SU-DHL-6 (cell line): ENCODE measurements at regions not wholly inside any gene's neighbourhood (a gene's known extent, or its start where the extent isn't known, plus 50 kb on each side); places are given as distances from the start of the nearest gene placed in this dataset.

Experiments used
- H2AFZ ChIP-seq: fragments of 200-600 bp; sonication (generic); 2 replicates; pipeline ENCODE4 v1.6.1; 2014; ENCODE audit warnings: low read depth, mild to moderate bottlenecking, moderate library complexity, mixed read lengths, antibody characterized with exemption, low read length; ENCODE audit not compliant: severe bottlenecking
- H3F3A ChIP-seq: fragments of 200-600 bp; shearing (Covaris generic); 2 replicates; pipeline ENCODE4 v1.6.0; 2016; ENCODE audit warnings: antibody characterized with exemption, mild to moderate bottlenecking; ENCODE audit not compliant: insufficient read depth
- H3K27ac ChIP-seq: fragments of 200-600 bp; sonication (generic); 2 replicates; pipeline ENCODE4 v1.5.1; 2016; ENCODE audit warnings: low read depth, mild to moderate bottlenecking, low read length, moderate library complexity, mixed read lengths
- H3K27me3 ChIP-seq: fragments of 200-600 bp; sonication (generic), shearing (Covaris generic); 2 replicates; pipeline ENCODE4 v1.6.0; 2014; ENCODE audit warnings: mild to moderate bottlenecking, low read length
- H3K36me3 ChIP-seq: fragments of 200-600 bp; sonication (generic); 2 replicates; pipeline ENCODE4 v1.6.1; 2014; ENCODE audit warnings: mild to moderate bottlenecking, low read length, mixed read lengths
- H3K4me2 ChIP-seq: fragments of 300-600, 200-600 bp; shearing (Covaris generic), sonication (generic); 2 replicates; pipeline ENCODE4 v1.6.0; 2014; ENCODE audit warnings: low read length, low read depth, mild to moderate bottlenecking; ENCODE audit not compliant: poor library complexity, severe bottlenecking
- H3K4me3 ChIP-seq: fragments of 200-600 bp; sonication (generic); 2 replicates; pipeline ENCODE4 v1.5.1; 2014; ENCODE audit warnings: antibody characterized with exemption, low read length, mild to moderate bottlenecking, mixed read lengths; ENCODE audit not compliant: insufficient read depth, poor library complexity, severe bottlenecking
- H3K79me2 ChIP-seq: fragments of 200-600 bp; sonication (generic); 2 replicates; pipeline ENCODE4 v1.6.1; 2014; ENCODE audit warnings: mild to moderate bottlenecking, low read length, moderate library complexity; ENCODE audit not compliant: insufficient read depth
- H3K9ac ChIP-seq: fragments of 200-600 bp; sonication (generic); 2 replicates; pipeline ENCODE4 v1.7.0; 2014; ENCODE audit warnings: mild to moderate bottlenecking, low read length
- H3K9me2 ChIP-seq: fragments of 200-600 bp; sonication (generic); replicated peaks from 2 replicates; pipeline ENCODE4 v1.6.1; 2014; ENCODE audit warnings: low read length; ENCODE audit not compliant: insufficient read depth
- H3K9me3 ChIP-seq: fragments of 200-600 bp; sonication (generic); 2 replicates; pipeline ENCODE4 v1.6.1; 2014; ENCODE audit warnings: low read length, mixed read lengths; ENCODE audit not compliant: insufficient read depth
- H4K20me1 ChIP-seq: fragments of 200-600 bp; sonication (generic); 2 replicates; pipeline ENCODE4 v1.6.1; 2014; ENCODE audit warnings: low read depth, mild to moderate bottlenecking, antibody characterized with exemption, low read length, moderate library complexity, mixed read lengths
- CTCF ChIP-seq: fragments of 200-600 bp; sonication (generic); IDR thresholded peaks from one replicate; pipeline ENCODE4 v1.5.1; 2017; ENCODE audit warnings: antibody characterized with exemption, mild to moderate bottlenecking, low read length, moderate library complexity; ENCODE audit not compliant: insufficient read depth, poor library complexity, severe bottlenecking
- EZH2phosphoT487 ChIP-seq: fragments of 200-600 bp; sonication (generic), shearing (Covaris generic); conservative IDR thresholded peaks from 2 replicates; pipeline ENCODE4 v1.6.1; 2018; ENCODE audit warnings: mild to moderate bottlenecking, antibody characterized with exemption, low read length, moderate library complexity, mixed read lengths

- no peak overlapping the region for H2AFZ ChIP-seq
- no peaks in the 10 kb centered on the region for H3K9me3 ChIP-seq
- H3K4me3 ChIP-seq: no peak overlapping the region
- H4K20me1 ChIP-seq: no peaks in the 10 kb centered on the region
- no peaks in the 10 kb centered on the region for H3K27me3 ChIP-seq
- H3K9ac ChIP-seq: no peak overlapping the region
- no peaks in the 10 kb centered on the region for H3F3A ChIP-seq
- TF ChIP-seq EZH2phosphoT487: no peak
- TF ChIP-seq CTCF: no peak
- no peaks in the 10 kb centered on the region for H3K36me3 ChIP-seq
- H3K79me2 ChIP-seq: no peaks in the 10 kb centered on the region
- H3K9me2 ChIP-seq: no peaks in the 10 kb centered on the region
- no peak overlapping the region for H3K27ac ChIP-seq
- H3K4me2 ChIP-seq: no peak overlapping the region
These were observed 2666.6 kb downstream of the PCDH7 start for GRCh38 chr4:33386764-33387163.

- TF ChIP-seq EZH2phosphoT487 (no peak), CTCF (no peak)
- Histone ChIP-seq H3K9ac (no peak overlapping the region), H3K27me3 (no peaks in the 10 kb centered on the region), H2AFZ (no peak overlapping the region), H3K36me3 (no peaks in the 10 kb centered on the region), H4K20me1 (no peaks in the 10 kb centered on the region), H3K9me3 (no peaks in the 10 kb centered on the region), H3K79me2 (no peaks in the 10 kb centered on the region), H3F3A (no peaks in the 10 kb centered on the region), H3K9me2 (no peaks in the 10 kb centered on the region), H3K4me3 (no peak overlapping the region), H3K4me2 (no peak overlapping the region), H3K27ac (no peak overlapping the region)
These were observed 2670.8 kb downstream of the PCDH7 start for GRCh38 chr4:33390976-33391375.

- Histone ChIP-seq H3K9ac (no peak overlapping the region), H3K27ac (no peak overlapping the region), H3K36me3 (no peaks in the 10 kb centered on the region), H3K9me2 (no peaks in the 10 kb centered on the region), H3F3A (no peaks in the 10 kb centered on the region), H3K79me2 (no peaks in the 10 kb centered on the region), H2AFZ (no peak overlapping the region), H4K20me1 (no peaks in the 10 kb centered on the region), H3K4me2 (no peak overlapping the region), H3K27me3 (no peaks in the 10 kb centered on the region), H3K4me3 (no peak overlapping the region), H3K9me3 (no peaks in the 10 kb centered on the region)
- no peak for TF ChIP-seq EZH2phosphoT487
- TF ChIP-seq CTCF: no peak
These were observed 2675.7 kb downstream of the PCDH7 start for GRCh38 chr4:33395731-33396485.
